ENCODE measurements at regions not wholly inside any gene's neighbourhood (a gene's known extent, or its start where the extent isn't known, plus 50 kb on each side); places are given as distances from the start of the nearest gene placed in this dataset.

DNA sequence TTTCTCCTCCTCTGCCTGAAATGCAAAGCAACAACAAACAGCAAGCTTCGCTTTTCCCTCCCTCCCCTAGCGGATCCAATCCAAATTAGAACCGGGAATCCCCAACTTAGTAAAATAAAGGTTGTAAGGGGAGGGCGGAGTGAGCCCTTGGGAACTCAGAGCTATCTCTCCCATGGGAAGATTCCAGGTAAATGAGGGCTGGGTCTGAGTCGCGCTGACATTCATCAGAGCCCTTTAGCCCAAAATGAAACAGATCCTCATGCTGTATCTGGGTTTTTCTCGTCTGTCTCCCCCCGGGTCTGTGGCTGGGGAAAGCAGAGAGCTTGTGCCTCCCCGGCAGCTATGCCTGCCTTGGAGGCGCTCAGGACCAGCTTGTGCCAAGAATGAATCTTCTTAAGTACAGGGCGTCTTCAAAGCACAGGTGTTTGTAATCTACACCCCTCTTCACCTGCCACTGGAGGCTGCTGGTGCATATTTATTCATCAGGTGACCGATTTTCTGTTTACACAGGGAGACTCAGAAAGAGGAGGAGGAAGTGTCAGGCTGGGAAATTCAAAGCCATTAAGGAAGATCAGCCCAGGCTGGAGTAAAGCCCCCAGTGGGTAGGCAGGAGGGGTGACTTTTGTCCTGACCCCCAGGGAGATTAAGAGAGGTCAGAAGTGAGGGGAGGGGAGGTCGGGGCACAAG is 55.0 kb upstream of the GSE1 start:
- no peak for TF ChIP-seq CTCF (conservative IDR thresholded peaks at IDR 0.05)
- Mint-ChIP-seq H3K4me3 (peak overlapping the region; percentile 91), H3K27me3 (ENCODE audit: insufficient read depth) (no peaks in the 10 kb centered on the region), H3K27ac (peak overlapping the region; percentile 88), H3K4me1 (peaks cover 40% of the 10 kb centered on the region), H3K36me3 (ENCODE audit: low read depth) (no peaks in the 10 kb centered on the region), H3K9me3 (no peaks in the 10 kb centered on the region)
- Histone ChIP-seq H3K4me1 (ENCODE audit: control insufficient read depth, insufficient read depth, low read length) (peaks cover 14% of the 10 kb centered on the region), H3K36me3 (ENCODE audit: control insufficient read depth, insufficient read depth, low read length) (no peaks in the 10 kb centered on the region), H3K9me3 (ENCODE audit: control insufficient read depth, low read length) (no peaks in the 10 kb centered on the region), H3K27ac (ENCODE audit: low read depth, low read length) (no peak overlapping the region), H3K27me3 (ENCODE audit: control insufficient read depth, insufficient read depth, low read length, poor library complexity, severe bottlenecking) (no peaks in the 10 kb centered on the region), H3K9ac (ENCODE audit: extremely low read depth, low read length, poor library complexity, severe bottlenecking) (peak overlapping the region; percentile 89), H3K4me3 (ENCODE audit: low read length) (peak overlapping the region; percentile 93)
- DNase-seq, result peak; percentile 71
- 6% methylated on average over 6 to 12 of the region's 13 CpGs for WGBS, 2 experiments (ENCODE audit: insufficient coverage in 1 of 2, insufficient read length in 1 of 2)

GRCh38 chr16:85560932-85561247 is 52.2 kb upstream of the GSE1 start:
- Mint-ChIP-seq H3K9me3 (no peaks in the 10 kb centered on the region), H3K27ac (no peak overlapping the region), H3K27me3 (ENCODE audit: insufficient read depth) (no peaks in the 10 kb centered on the region), H3K36me3 (ENCODE audit: low read depth) (no peaks in the 10 kb centered on the region), H3K4me3 (no peak overlapping the region), H3K4me1 (peaks cover 43% of the 10 kb centered on the region)
- Histone ChIP-seq H3K4me1 (ENCODE audit: control insufficient read depth, insufficient read depth, low read length) (peaks cover 15% of the 10 kb centered on the region), H3K9me3 (ENCODE audit: control insufficient read depth, low read length) (no peaks in the 10 kb centered on the region), H3K9ac (ENCODE audit: extremely low read depth, low read length, poor library complexity, severe bottlenecking) (no peak overlapping the region), H3K4me3 (ENCODE audit: low read length) (no peak overlapping the region), H3K27me3 (ENCODE audit: control insufficient read depth, insufficient read depth, low read length, poor library complexity, severe bottlenecking) (no peaks in the 10 kb centered on the region), H3K27ac (ENCODE audit: low read depth, low read length) (no peak overlapping the region), H3K36me3 (ENCODE audit: control insufficient read depth, insufficient read depth, low read length) (no peaks in the 10 kb centered on the region)
- TF ChIP-seq CTCF (conservative IDR thresholded peaks at IDR 0.05), result no peak
- DNase-seq, result no peak
- WGBS, 2 experiments (ENCODE audit: insufficient coverage in 1 of 2, insufficient read length in 1 of 2), result 94 to 96% methylated on average over 7 of the region's 7 CpGs

GRCh38 chr16:85561248-85562092 is 51.7 kb upstream of the GSE1 start:
- H3K27ac Mint-ChIP-seq, result peak overlapping the region; percentile 77
- H3K27me3 Mint-ChIP-seq (ENCODE audit: insufficient read depth), result no peaks in the 10 kb centered on the region
- H3K36me3 Mint-ChIP-seq (ENCODE audit: low read depth), result no peaks in the 10 kb centered on the region
- Histone ChIP-seq H3K9me3 (ENCODE audit: control insufficient read depth, low read length) (no peaks in the 10 kb centered on the region), H3K27ac (ENCODE audit: low read depth, low read length) (peak overlapping the region; percentile 65), H3K27me3 (ENCODE audit: control insufficient read depth, insufficient read depth, low read length, poor library complexity, severe bottlenecking) (no peaks in the 10 kb centered on the region), H3K9ac (ENCODE audit: extremely low read depth, low read length, poor library complexity, severe bottlenecking) (no peak overlapping the region), H3K4me3 (ENCODE audit: low read length) (no peak overlapping the region), H3K4me1 (ENCODE audit: control insufficient read depth, insufficient read depth, low read length) (peaks cover 20% of the 10 kb centered on the region), H3K36me3 (ENCODE audit: control insufficient read depth, insufficient read depth, low read length) (no peaks in the 10 kb centered on the region)
- 90 to 100% methylated on average over 3 to 24 of the region's 24 CpGs for WGBS, 2 experiments (ENCODE audit: insufficient coverage in 1 of 2, insufficient read length in 1 of 2)
- H3K9me3 Mint-ChIP-seq, result no peaks in the 10 kb centered on the region
- peaks cover 48% of the 10 kb centered on the region for H3K4me1 Mint-ChIP-seq
- no peak overlapping the region for H3K4me3 Mint-ChIP-seq
- TF ChIP-seq CTCF (conservative IDR thresholded peaks at IDR 0.05), result peak; percentile 18
- no peak for DNase-seq

Measured in endodermal cell (in vitro differentiated cells).